Caco-2 (cell line): ENCODE measurements at regions not wholly inside any gene's neighbourhood (a gene's known extent, or its start where the extent isn't known, plus 50 kb on each side); places are given as distances from the start of the nearest gene placed in this dataset.

Experiments
- BruUV-seq: library from RNA; stranded (reverse); fragments of 400-500 nt; replicated peaks from 2 replicates; lab custom pipeline; 2021; lab: Mats Ljungman, UMichigan
- CTCF ChIA-PET: fragments of 300-600 bp; sonication (Branson Sonifier 250); formaldehyde crosslinking; loops from one replicate; lab custom pipeline; 2022; ENCODE audit warnings: antibody characterized with exemption; lab: Charles Lee
- POLR2A ChIA-PET: fragments of 300-600 bp; sonication (Branson Sonifier 250); formaldehyde crosslinking; loops from one replicate; lab custom pipeline; 2022; ENCODE audit warnings: antibody characterized with exemption; lab: Charles Lee
- DNase-seq, 2 experiments: peaks; one replicate each; pipeline versions ENCODE4 v3.0.0 to v3.0.0-alpha.2; 2020 to 2022
- H3K27me3 ChIP-seq: replicated peaks from 2 replicates; pipeline ENCODE4 v1.6.0; 2011; ENCODE audit warnings: low read length; ENCODE audit not compliant: control insufficient read depth, insufficient read depth
- H3K36me3 ChIP-seq: 2 replicates; pipeline ENCODE4 v1.5.1; 2011; ENCODE audit warnings: low read length; ENCODE audit not compliant: control insufficient read depth, insufficient read depth
- H3K4me1 ChIP-seq: fragments of 250-450 bp; sonication (Bioruptor Pico); 2 replicates; pipeline ENCODE4 v1.5.1; 2020; ENCODE audit warnings: mild to moderate bottlenecking
- H3K4me3 ChIP-seq: 2 replicates; pipeline ENCODE4 v1.5.1; 2011; ENCODE audit warnings: low read depth, mild to moderate bottlenecking, control low read depth, low read length
- H3K9me3 ChIP-seq: fragments of 250-450 bp; sonication (Bioruptor Pico); 2 replicates; pipeline ENCODE4 v1.5.1; 2020; ENCODE audit warnings: mild to moderate bottlenecking, moderate library complexity
- H3K27ac Mint-ChIP-seq: one replicate; pipeline ENCODE4 v1.8.0; 2022; ENCODE audit warnings: mixed read lengths; ENCODE audit not compliant: unreplicated experiment
- H3K27me3 Mint-ChIP-seq: one replicate; pipeline ENCODE4 v1.8.0; 2022; ENCODE audit warnings: mixed read lengths; ENCODE audit not compliant: insufficient read depth, unreplicated experiment
- H3K36me3 Mint-ChIP-seq: one replicate; pipeline ENCODE4 v1.8.0; 2022; ENCODE audit warnings: mild to moderate bottlenecking, mixed read lengths; ENCODE audit not compliant: insufficient read depth, unreplicated experiment
- H3K4me1 Mint-ChIP-seq: one replicate; pipeline ENCODE4 v1.8.0; 2022; ENCODE audit warnings: low read depth, mixed read lengths; ENCODE audit not compliant: unreplicated experiment
- H3K4me3 Mint-ChIP-seq: one replicate; pipeline ENCODE4 v1.8.0; 2022; ENCODE audit warnings: mild to moderate bottlenecking, moderate library complexity, mixed read lengths; ENCODE audit not compliant: unreplicated experiment
- H3K9me3 Mint-ChIP-seq: one replicate; pipeline ENCODE4 v1.8.0; 2022; ENCODE audit warnings: mixed read lengths; ENCODE audit not compliant: unreplicated experiment
- CTCF ChIP-seq, 2 experiments: fragments of 200-600 bp in 1 of 2; IDR thresholded peaks; 1 replicate in 1 of 2; 2 replicates in 1 of 2; pipeline versions ENCODE4 v1.5.1 to v1.8.0; 2011 to 2022; ENCODE audit warnings: antibody characterized with exemption in 1 of 2, control low read depth in 1 of 2, inconsistent platforms in 1 of 2, low read depth in 1 of 2, low read length in 1 of 2, mild to moderate bottlenecking in 1 of 2, moderate library complexity in 1 of 2; ENCODE audit not compliant: insufficient read depth in 1 of 2, severe bottlenecking in 1 of 2, unreplicated experiment in 1 of 2
- intact Hi-C: fragments of 100-400 bp; cut with micrococcal nuclease; formaldehyde crosslinking; loops from one replicate; pipeline ENCODE4 v1.10.0; 2022; ENCODE audit not compliant: unreplicated experiment

GRCh38 chr12:118840878-118841277, 140.5 kb upstream of the SRRM4 start:
- DNase-seq: no peak
- intact Hi-C loops: loop anchor here (1.0 to 5.0 kb wide), 2 partner anchors 129 to 436 kb away; no protein-coding TSS in a partner anchor
- TF ChIP-seq CTCF (IDR thresholded peaks at IDR 0.05; ENCODE audit: insufficient read depth in 1 of 2, low read depth in 1 of 2, low read length in 1 of 2, severe bottlenecking in 1 of 2, unreplicated experiment in 1 of 2): no peak
- Mint-ChIP-seq H3K9me3 (no peaks in the 10 kb centered on the region), H3K27me3 (peaks cover 4% of the 10 kb centered on the region), H3K4me3 (no peak overlapping the region), H3K36me3 (no peaks in the 10 kb centered on the region), H3K4me1 (no peaks in the 10 kb centered on the region), H3K27ac (no peak overlapping the region)
- Histone ChIP-seq H3K4me3 (no peak overlapping the region), H3K36me3 (no peaks in the 10 kb centered on the region), H3K4me1 (no peaks in the 10 kb centered on the region), H3K27me3 (no peaks in the 10 kb centered on the region), H3K9me3 (no peaks in the 10 kb centered on the region)
- CTCF ChIA-PET: no interaction called here
- no TSS peak for BruUV-seq
- POLR2A ChIA-PET: no interaction called here

- H3K9me3 ChIP-seq: no peaks in the 10 kb centered on the region
- TF ChIP-seq CTCF (IDR thresholded peaks at IDR 0.05; ENCODE audit: insufficient read depth in 1 of 2, low read depth in 1 of 2, low read length in 1 of 2, severe bottlenecking in 1 of 2, unreplicated experiment in 1 of 2): no peak
- no peaks in the 10 kb centered on the region for H3K9me3 Mint-ChIP-seq
- H3K4me1 ChIP-seq: no peaks in the 10 kb centered on the region
- no peaks in the 10 kb centered on the region for H3K4me1 Mint-ChIP-seq
- peaks cover 4% of the 10 kb centered on the region for H3K27me3 Mint-ChIP-seq
- H3K4me3 Mint-ChIP-seq: no peak overlapping the region
- no peak overlapping the region for H3K27ac Mint-ChIP-seq
- H3K36me3 ChIP-seq: no peaks in the 10 kb centered on the region
- POLR2A ChIA-PET: no interaction called here
- H3K4me3 ChIP-seq: no peak overlapping the region
- CTCF ChIA-PET: no interaction called here
- no TSS peak for BruUV-seq
- no peak for DNase-seq
- H3K36me3 Mint-ChIP-seq: no peaks in the 10 kb centered on the region
- intact Hi-C loops: loop anchor here (5.0 kb wide), 1 partner anchor 129 kb away; no protein-coding TSS in a partner anchor
- no peaks in the 10 kb centered on the region for H3K27me3 ChIP-seq
These were observed 139.8 kb upstream of the SRRM4 start for GRCh38 chr12:118841588-118841987.

GRCh38 chr12:118842866-118843265, 138.5 kb upstream of the SRRM4 start:
- H3K27me3 ChIP-seq: no peaks in the 10 kb centered on the region
- POLR2A ChIA-PET: no interaction called here
- Mint-ChIP-seq H3K27me3 (peaks cover 4% of the 10 kb centered on the region), H3K27ac (no peak overlapping the region), H3K36me3 (no peaks in the 10 kb centered on the region), H3K9me3 (no peaks in the 10 kb centered on the region), H3K4me1 (no peaks in the 10 kb centered on the region), H3K4me3 (no peak overlapping the region)
- CTCF ChIA-PET: no interaction called here
- no peak for TF ChIP-seq CTCF (IDR thresholded peaks at IDR 0.05; ENCODE audit: insufficient read depth in 1 of 2, low read depth in 1 of 2, low read length in 1 of 2, severe bottlenecking in 1 of 2, unreplicated experiment in 1 of 2)
- no peak for DNase-seq
- intact Hi-C loops: loop anchor here (5.0 kb wide), 1 partner anchor 131 kb away; no protein-coding TSS in a partner anchor
- no peaks in the 10 kb centered on the region for H3K9me3 ChIP-seq
- BruUV-seq: no TSS peak
- no peak overlapping the region for H3K4me3 ChIP-seq
- no peaks in the 10 kb centered on the region for H3K4me1 ChIP-seq
- no peaks in the 10 kb centered on the region for H3K36me3 ChIP-seq
